ENCODE measurements at regions not wholly inside any gene's neighbourhood (a gene's known extent, or its start where the extent isn't known, plus 50 kb on each side); places are given as distances from the start of the nearest gene placed in this dataset.
"Not testable (repeated sequence)": the region's sequence is repeated elsewhere in the genome, so short reads cannot be mapped to it uniquely, and the experiment has no call there.

DNA sequence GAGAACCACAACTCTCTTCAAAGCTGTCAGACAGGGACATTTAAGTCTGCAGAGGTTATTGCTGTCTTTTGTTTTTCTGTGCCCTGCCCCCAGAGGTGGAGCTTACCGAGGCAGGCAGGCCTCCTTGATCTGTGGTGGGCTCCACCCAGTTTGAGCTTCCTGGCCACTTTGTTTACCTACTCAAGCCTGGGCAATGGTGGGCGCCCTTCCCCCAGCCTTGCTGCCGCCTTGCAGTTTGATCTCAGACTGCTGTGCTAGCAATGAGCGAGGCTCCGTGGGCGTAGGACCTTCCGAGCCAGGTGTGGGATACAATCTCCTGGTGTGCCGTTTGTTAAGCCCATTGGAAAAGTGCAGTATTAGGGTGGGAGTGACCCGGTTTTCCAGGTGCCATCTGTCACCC lies 822.1 kb downstream of the KCNMA1 start:
- H3K4me3 ChIP-seq (ENCODE audit: low read depth, poor library complexity, severe bottlenecking); DNase-seq (ENCODE audit: low spot score in 2 of 2); intact Hi-C loops (cut with DNase I; ENCODE audit: low total_unique reads): not testable (repeated sequence)
- 94% methylated on average over 9 of the region's 9 CpGs for WGBS, 2 donors

DNA sequence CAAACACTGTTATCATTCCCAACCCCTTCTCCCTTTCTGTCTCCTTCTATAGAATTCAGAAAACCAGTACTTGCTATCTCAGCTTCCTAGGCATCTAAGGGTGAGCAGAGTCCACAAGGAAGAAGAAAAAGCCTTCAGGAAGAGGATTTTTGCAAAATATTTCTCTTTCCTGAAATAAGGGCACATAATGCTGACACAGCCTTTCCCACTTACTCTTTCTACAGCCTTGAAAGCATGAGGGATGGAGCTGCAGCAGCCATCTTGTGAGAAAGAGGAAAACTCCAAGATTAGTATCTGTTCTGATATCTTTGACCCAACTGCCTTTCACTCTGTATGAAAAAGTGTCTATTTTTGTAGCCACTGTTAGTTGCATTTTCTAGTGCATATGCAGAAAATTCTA lies 826.2 kb downstream of the KCNMA1 start:
- TF ChIP-seq, protein P1, sequence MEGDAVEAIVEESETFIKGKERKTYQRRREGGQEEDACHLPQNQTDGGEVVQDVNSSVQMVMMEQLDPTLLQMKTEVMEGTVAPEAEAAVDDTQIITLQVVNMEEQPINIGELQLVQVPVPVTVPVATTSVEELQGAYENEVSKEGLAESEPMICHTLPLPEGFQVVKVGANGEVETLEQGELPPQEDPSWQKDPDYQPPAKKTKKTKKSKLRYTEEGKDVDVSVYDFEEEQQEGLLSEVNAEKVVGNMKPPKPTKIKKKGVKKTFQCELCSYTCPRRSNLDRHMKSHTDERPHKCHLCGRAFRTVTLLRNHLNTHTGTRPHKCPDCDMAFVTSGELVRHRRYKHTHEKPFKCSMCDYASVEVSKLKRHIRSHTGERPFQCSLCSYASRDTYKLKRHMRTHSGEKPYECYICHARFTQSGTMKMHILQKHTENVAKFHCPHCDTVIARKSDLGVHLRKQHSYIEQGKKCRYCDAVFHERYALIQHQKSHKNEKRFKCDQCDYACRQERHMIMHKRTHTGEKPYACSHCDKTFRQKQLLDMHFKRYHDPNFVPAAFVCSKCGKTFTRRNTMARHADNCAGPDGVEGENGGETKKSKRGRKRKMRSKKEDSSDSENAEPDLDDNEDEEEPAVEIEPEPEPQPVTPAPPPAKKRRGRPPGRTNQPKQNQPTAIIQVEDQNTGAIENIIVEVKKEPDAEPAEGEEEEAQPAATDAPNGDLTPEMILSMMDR (IDR thresholded peaks at IDR 0.05) = no peak
- no peak for TF ChIP-seq POLR2A (IDR thresholded peaks at IDR 0.05)

GRCh38 chr10:76788452-76788811 lies 849.2 kb downstream of the KCNMA1 start:
- TF ChIP-seq, protein P1 (IDR thresholded peaks at IDR 0.05) = no peak
- no peak for TF ChIP-seq POLR2A (IDR thresholded peaks at IDR 0.05)
- intact Hi-C loops (cut with DNase I; ENCODE audit: low total_unique reads) = no loop called here
- 60 to 79% methylated on average over 4 of the region's 4 CpGs for WGBS, 2 donors
- DNase-seq (ENCODE audit: low spot score in 2 of 2) = no peak
- H3K4me3 ChIP-seq (ENCODE audit: low read depth, poor library complexity, severe bottlenecking) = no peak overlapping the region

More for the DNA sequence above, 826.2 kb downstream of the KCNMA1 start:
- H3K4me3 ChIP-seq (ENCODE audit: low read depth, poor library complexity, severe bottlenecking) = no peak overlapping the region
- DNase-seq (ENCODE audit: low spot score in 2 of 2) = no peak
- intact Hi-C loops (cut with DNase I; ENCODE audit: low total_unique reads) = no loop called here

GRCh38 chr10:76787746-76788451 lies 849.7 kb downstream of the KCNMA1 start:
- no peak overlapping the region for H3K4me3 ChIP-seq (ENCODE audit: low read depth, poor library complexity, severe bottlenecking)
- WGBS, 2 donors = 89 to 90% methylated on average over 3 of the region's 3 CpGs
- intact Hi-C loops (cut with DNase I; ENCODE audit: low total_unique reads) = no loop called here
- TF ChIP-seq POLR2A (IDR thresholded peaks at IDR 0.05) = no peak
- TF ChIP-seq, protein P1 (IDR thresholded peaks at IDR 0.05) = no peak
- no peak for DNase-seq (ENCODE audit: low spot score in 2 of 2)

DNA sequence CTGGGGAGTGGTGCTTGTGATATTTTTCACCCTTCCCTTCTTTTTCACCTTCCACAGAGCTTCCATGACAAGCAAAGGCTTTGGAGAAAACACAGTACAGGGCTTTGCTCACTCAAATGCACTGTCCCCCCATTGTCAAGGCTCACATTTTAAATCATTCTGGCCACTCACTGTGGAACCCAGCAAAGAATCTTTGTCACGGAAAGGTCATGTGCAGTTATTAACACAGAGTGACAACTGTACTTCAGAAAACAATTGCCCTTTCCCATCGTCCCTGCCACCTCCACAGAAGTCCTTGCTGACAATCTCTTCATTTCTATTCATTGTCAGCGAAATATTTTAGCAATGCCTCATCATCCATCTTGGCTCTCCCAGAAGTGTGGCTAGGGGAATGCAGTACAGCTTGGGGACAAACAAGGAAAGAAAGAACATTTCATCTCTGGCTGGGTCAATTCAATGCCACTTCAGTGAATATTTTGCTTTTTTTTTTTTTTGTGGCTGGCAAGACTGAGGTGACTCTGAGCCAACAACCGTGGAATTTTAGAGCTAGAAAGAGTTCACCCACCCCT lies 851.0 kb downstream of the KCNMA1 start:
- intact Hi-C loops (cut with DNase I; ENCODE audit: low total_unique reads) = no loop called here
- 55 to 66% methylated on average over 4 of the region's 4 CpGs for WGBS, 2 donors
- no peak for DNase-seq (ENCODE audit: low spot score in 2 of 2)
- H3K4me3 ChIP-seq (ENCODE audit: low read depth, poor library complexity, severe bottlenecking) = no peak overlapping the region
- TF ChIP-seq POLR2A (IDR thresholded peaks at IDR 0.05) = no peak
- TF ChIP-seq, protein P1 (IDR thresholded peaks at IDR 0.05) = no peak

GRCh38 chr10:76784076-76784475 lies 853.5 kb downstream of the KCNMA1 start:
- no peak for DNase-seq (ENCODE audit: low spot score in 2 of 2)
- TF ChIP-seq, protein P1 (IDR thresholded peaks at IDR 0.05) = no peak
- TF ChIP-seq POLR2A (IDR thresholded peaks at IDR 0.05) = no peak
- intact Hi-C loops (cut with DNase I; ENCODE audit: low total_unique reads) = no loop called here
- H3K4me3 ChIP-seq (ENCODE audit: low read depth, poor library complexity, severe bottlenecking) = no peak overlapping the region
- WGBS, 2 donors = 57 to 68% methylated on average over 1 of the region's 1 CpG

Data from lower leg skin (tissue), 4 donors.